Left ventricle myocardium superior (tissue), 1 donor: ENCODE measurements at regions not wholly inside any gene's neighbourhood (a gene's known extent, or its start where the extent isn't known, plus 50 kb on each side); places are given as distances from the start of the nearest gene placed in this dataset.

Experiments used
- ATAC-seq: fragments of 200-7000 bp; cut with Tn5 transposase; one replicate; pipeline ENCODE4 v1.9.1; 2020; ENCODE audit warnings: mild to moderate bottlenecking, moderate library complexity
- DNase-seq: peaks from one replicate; pipeline ENCODE4 v3.0.0-alpha.2; 2020
- intact Hi-C: fragments of 100-400 bp; cut with micrococcal nuclease; formaldehyde crosslinking; loops from one replicate; pipeline ENCODE4 v1.11.0; 2022
- donor health status: DM: no; HTN: yes; CAD: no; lungs with severe emphysema.

DNA sequence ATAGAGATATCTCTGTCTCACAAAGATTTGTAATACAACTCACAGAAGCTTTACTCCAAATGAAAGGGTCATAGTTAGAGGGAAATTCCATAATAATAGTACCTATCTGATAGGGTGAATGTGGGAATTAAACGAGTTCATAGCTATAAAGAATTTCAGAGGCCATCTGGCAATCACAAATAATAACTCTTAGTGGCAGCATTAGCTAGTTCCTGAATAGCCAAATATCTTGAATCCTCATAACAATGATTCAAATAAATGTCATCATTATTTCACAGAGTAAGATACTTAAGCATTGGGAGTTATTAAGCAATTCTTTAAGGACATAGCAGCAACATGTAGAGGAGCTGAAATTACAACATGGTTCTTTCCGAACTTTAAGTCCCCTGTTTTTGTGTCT is 1265.0 kb upstream of the PIK3C3 start:
- intact Hi-C loops: no loop called here
- DNase-seq: no peak
- ATAC-seq: no peak

DNA sequence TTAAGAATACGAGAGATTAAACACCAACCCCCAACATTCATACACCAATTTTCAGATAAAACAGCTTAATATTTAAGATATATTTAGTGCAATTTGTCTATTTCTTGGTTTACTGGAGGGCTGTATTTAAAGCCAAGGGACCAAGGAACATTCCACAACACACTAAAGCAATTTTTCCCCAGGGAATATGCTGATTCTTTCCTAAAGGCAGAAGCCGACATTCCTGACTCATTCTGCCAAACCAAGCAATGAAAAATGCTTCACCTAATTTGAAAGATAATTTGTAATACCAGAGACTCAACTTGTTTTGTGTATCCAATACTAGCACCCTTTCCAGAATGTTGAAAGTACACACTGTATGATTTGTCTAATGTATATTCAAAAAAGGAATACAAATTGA is 1267.6 kb upstream of the PIK3C3 start:
- intact Hi-C loops: no loop called here
- no peak for DNase-seq
- no peak for ATAC-seq

DNA sequence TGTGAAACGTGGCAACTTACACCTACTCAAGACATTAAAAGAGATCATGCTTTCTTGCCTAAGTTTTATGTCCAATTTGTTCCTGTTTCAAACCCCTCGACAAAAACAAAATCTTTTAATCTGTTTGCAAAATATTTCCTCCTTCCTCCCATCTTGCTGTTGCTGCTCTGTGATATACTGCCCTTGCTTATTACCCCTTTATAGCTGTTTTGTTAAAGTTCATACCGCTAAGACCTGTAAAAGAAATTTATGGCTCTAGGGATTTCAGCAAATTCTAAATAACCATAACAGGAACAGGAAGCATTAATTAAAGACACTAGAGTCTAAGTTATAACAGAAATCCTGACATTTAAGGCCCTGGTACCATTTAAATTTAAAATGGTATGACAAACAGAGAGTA is 1268.2 kb upstream of the PIK3C3 start:
- intact Hi-C loops: no loop called here
- no peak for ATAC-seq

DNA sequence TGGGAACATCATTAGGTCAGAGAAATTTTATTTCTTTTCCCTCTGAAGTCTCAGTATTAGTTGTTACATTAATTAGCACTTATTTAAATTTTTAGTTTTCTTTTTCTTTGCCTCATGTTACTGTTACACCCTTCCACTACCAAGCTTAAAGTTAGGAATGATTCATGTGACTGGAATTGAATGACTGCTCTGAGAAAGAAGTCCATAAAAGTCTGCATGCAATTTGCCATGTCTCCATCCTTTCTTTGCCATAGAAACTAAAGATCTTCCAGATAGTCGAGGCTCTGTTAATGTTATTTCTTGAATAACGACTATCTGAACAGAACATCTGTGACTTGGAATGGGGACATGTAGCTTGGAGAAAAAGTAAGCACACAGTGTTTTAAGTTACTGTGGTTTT is 1269.8 kb upstream of the PIK3C3 start:
- ATAC-seq (no peak), DNase-seq (no peak)
- intact Hi-C loops: no loop called here

More for the DNA sequence above, 1268.2 kb upstream of the PIK3C3 start:
- DNase-seq: no peak

DNA sequence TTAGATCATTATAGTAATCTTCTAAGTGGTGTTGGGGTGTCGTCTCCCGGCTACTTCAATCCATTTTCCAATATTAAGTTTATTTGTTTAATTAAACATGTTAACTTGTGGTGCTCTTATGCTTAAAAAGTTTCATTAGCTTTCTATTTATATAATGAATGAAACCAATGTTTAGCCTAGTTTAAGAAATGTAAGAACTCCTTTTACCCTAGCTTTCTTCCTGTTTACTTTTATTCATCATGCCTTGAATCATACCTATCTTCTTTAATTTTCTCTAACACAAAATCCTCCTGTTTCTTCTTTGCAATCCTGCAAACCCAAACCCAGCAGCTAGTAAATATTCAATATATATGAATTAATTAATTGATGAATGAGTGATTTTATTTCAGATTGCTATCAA is 1276.7 kb upstream of the PIK3C3 start:
- ATAC-seq: no peak
- DNase-seq: no peak
- intact Hi-C loops: loop anchor here (2.0 kb wide), 1 partner anchor 40 kb away; no protein-coding TSS in a partner anchor

DNA sequence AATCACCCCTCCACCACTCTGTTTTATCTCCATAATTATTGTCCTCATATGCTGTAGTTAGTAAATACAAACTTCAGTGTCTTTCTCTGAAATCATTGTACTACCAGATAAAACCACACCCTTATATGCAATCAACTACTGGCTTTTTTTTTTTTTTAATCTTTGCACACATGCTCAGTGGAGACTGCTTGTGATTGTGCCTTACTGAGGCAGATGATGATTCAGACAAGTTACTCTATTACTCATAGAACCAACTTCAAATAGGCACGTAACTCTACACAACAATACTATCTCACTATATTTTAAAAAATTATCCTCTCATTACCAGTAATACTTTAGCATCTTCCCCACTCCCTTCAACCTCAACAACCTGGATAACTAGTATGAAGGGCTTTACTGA is 1278.4 kb upstream of the PIK3C3 start:
- intact Hi-C loops: no loop called here
- DNase-seq: no peak
- no peak for ATAC-seq

DNA sequence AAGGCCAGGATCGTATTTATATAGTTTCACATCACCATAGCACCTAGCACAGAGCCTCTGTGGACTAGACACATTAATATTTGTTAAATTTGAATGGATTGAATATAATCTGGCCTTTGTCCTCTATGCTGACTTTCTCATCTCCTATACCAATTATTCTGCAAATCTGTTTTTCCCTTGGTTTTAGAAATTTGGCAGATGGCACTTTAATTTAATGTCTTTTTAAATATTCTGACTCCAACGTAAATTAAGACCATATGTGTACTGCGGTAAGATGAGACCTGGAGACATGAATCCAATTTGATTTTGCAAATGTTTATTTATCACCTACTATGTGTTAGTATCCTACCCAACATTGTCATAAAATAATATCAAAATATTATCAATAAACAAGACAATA is 1281.9 kb upstream of the PIK3C3 start:
- intact Hi-C loops: no loop called here
- DNase-seq: no peak
- no peak for ATAC-seq

DNA sequence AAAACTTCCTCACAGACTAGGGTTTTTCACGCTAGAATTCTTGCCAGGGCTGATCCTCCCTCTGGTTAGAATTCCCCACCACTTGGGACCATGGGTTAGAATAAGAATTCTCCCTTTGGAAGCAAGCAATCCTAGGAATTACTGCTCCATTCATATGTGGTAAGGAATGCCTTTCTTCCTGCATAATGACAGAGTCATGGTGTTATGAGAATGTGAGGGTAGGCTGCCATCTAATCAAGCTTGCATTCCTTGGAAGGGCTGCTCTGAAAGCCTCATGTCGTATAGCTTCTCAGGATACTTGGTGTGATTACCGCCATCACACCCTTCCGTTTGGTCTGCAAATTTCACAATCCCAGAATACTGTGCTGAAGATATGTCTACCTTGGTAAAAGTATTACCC is 1282.4 kb upstream of the PIK3C3 start:
- intact Hi-C loops: no loop called here
- DNase-seq (no peak), ATAC-seq (no peak)

DNA sequence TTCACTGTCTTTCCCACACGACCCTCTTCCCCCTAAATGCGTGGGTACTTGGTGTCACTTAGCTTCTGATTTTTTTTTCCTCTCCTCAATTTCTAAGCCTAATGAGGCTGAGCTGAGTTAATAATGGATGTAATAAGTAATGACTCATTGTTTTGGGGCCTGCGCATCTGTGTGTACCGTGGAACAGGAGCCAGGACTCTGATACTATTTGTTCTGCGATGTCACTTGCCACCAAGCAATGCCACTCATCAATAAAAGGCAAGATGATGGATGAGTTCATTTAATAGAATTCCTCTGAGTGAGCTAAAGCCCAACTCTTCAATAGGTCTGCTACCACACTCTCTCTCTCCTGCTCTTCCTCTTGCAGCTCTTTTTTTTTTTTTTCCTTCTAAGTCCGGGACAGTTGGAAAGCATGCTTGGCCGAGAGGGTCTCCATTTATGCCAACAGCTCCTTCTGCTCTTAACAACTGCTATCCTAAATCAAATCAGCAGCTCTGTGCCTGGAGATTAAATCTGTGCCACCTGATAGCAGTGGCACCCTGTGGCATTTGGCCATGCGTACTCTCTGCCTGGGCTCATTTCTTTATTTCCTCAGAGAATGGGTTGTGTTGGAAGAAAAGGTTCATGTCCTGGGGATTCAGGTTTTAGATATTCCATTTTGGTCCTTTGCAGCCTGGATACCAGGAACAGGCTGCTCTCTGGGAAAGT is 1284.2 kb upstream of the PIK3C3 start:
- no peak for ATAC-seq
- DNase-seq: no peak
- intact Hi-C loops: no loop called here

DNA sequence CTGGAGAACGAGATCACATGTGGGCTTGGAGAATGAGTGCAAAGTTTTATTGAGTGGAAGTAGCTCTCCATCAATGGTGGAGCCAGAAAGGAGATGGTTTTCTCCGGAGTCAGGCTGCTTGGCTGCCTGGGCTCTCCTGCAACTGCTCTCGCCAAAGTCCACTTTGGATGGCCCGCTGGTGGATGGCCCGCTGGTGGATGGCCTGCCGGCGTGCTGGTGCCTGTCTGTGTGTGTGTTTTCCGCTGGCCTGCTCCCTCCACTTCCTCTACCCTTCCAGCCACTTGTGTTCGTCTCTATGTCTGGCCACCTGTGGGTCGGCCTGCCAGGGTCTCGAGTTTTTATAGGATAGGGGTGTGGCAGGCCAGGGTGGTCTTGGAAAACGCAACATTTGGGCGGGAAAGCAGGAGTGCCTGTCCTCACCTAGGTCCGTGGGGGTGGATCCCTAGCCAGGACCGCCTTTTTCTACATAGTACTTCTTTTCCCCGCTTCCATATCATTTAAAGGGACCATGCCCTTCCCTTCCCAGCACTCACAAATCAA is 1292.1 kb upstream of the PIK3C3 start:
- DNase-seq (no peak), ATAC-seq (no peak)
- intact Hi-C loops: no loop called here

DNA sequence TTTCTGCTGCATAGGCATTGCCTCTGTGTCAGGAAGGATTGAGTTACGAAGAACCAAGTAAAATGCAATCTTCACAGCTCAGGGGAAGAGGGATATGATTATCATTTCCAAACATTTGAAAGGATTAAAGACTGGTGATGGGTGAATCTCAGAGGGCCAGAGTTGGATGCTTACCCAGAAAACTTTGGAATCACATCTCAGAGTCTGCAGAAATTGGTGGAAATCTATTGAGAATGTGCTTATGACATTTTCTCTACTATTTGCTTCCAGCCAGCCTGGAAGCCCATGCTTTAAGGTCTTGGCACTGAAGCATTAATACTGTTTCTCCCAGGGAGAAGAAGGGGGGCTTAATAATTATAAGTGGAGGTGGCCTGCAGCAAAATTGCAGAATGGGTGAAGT is 1301.4 kb upstream of the PIK3C3 start:
- no peak for ATAC-seq
- DNase-seq: no peak
- intact Hi-C loops: no loop called here

DNA sequence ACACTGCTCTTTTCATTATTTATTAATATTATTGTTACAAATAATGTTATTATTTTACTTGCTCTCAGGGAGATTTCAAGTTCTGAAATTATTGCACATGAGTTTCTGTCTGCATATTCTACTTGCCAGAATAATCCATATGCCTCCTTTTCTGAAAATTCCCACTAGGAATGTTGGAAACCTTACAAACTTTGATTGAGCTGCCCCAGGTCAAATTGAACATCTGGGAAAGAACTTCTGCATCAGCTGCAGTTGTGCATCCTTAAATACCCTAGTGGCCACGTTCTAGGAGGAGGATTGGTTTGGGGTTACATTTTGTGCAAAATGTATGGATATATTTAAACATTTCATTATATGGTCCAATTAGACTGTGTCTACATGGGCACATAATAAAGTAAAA is 1302.7 kb upstream of the PIK3C3 start:
- no peak for DNase-seq

DNA sequence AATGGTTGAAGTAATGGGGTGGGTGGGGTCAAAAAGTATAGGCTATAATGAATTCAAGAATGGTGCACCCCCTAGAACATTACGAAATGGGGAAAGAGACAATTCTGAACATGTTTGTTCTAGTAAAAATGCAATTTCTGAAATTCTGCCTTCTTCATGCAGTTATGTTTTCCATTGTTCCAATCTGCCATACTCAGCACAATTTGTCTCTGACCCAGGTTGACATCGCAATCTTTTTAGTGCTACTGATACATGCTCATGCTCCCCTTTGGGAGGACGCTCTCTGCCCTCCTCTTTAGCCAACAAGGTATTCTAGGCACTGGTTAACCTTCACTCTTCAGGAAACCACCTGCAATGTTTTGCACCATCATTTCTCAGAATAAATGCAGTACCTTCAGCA is 1303.9 kb upstream of the PIK3C3 start:
- intact Hi-C loops: no loop called here
- DNase-seq (no peak), ATAC-seq (no peak)

More for the DNA sequence above, 1302.7 kb upstream of the PIK3C3 start:
- intact Hi-C loops: no loop called here
- ATAC-seq: no peak

DNA sequence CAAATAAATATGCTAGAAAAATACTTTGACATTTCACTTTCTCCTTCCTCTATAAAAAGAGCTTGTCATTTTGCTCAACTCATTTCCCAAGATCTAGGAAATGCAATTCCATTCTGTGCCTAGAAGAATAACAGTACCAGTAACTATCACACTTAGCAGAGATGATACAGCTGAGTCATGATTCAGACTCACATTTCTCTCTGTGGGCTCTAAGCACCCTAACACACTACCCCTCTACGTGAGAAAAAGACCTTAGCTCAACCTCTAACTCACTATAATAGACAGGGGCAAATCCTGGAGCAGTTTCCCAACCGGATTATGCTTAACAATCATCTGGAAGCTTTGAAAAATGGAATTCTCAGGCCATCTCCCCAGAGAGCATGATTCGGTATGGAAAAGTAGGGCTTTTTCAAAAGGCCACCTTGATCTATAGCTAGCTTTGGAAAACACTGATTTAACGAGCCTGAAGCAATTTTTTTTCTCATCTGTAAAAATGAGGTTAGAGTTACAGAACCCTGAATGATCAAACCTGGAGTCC is 1312.3 kb upstream of the PIK3C3 start:
- ATAC-seq (no peak), DNase-seq (no peak)
- intact Hi-C loops: no loop called here

DNA sequence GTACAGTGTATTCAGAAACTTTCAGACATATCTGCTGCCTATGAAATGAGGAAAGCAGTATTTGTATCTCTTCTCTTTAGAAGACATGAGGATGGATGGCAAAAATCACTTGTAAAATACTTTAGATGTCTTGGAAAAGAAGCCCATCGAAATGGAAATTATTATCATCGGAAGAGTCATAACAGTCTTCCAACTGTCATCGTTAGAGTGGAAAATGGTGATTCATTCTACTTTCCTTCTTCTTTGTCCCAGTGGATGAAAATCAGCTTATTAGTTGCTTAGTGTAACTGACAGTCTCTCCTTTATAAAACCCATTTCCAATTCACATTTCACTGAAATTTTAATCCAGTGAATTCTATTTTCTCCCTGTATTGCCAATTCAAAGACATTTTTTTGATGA is 1323.7 kb upstream of the PIK3C3 start:
- DNase-seq (no peak), ATAC-seq (no peak)
- intact Hi-C loops: no loop called here

DNA sequence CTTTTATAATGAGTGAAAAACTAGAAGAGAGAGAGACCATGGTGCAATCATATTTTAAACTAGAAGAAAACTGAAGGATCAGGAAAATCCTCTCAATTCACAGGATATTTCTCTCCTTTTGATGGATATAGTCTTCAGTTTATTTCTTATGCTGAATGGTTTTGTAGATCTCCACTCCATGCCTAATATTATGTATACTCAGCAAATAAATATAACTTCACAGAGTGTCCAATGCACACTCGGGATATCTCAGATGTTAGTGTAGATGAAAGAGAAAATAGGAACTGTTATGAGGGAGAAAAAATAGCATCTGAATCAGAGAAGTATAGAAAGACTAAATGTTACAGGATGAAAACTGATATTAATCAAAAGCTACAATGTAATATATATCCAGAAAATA is 1324.5 kb upstream of the PIK3C3 start:
- intact Hi-C loops: no loop called here
- DNase-seq (no peak), ATAC-seq (no peak)

DNA sequence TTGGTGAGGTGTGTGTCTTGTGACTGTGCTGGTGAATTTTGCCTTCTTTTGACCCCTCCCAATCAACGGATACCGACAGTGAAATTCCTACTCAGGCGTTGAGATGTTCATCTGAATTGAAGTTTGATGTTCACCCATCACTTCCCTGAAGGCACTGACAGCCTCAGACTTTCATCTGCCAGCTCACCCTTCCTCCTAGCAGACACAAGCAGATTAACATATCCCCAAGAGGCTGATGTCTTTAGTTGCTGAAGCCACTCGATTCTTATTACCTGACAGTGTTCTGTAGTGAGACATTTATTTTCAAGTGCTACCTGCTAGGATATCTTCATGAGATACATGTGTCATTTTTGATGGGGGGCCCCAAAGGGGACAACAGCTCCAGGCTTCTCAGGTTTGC is 1330.1 kb upstream of the PIK3C3 start:
- no peak for DNase-seq
- ATAC-seq: no peak
- intact Hi-C loops: no loop called here

DNA sequence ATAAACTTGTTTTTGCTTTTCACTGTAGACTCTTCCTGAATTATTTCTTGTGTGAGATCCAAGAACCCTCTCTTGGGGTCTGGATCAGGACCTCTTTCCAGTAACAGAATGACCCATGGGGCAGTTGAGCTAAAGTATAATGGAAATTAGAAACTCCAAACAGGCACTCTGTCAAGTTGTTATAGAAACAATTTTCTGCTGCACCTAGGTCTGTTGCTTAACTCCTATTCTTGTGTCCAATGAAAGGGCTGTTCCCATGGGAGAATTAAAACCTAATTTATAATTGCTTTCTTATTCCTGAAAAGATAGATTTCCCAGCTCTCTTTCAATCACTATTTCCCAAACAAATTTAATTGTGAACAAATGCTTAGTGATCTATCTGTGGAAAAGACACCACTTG is 1341.3 kb upstream of the PIK3C3 start:
- no peak for DNase-seq
- intact Hi-C loops: no loop called here
- ATAC-seq: no peak

DNA sequence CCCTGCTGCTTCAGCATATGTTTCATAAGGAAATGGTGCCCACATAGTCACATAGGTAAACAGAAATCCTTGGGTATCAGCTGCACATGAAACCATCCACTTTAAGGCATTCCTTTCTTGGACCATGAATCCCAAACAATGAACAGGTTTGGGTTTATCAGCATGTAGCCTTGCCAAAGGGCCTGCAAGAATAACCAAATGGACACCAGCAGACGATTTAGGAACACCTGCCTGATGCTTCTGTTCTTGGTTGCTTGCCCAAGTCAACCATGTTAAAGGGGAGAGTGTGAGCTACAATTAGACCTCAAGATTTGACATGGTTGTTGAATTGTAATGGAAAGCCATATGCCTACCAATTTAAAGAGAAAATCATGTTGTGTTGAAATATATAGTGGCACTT is 1342.7 kb upstream of the PIK3C3 start:
- DNase-seq (no peak), ATAC-seq (no peak)
- intact Hi-C loops: no loop called here

DNA sequence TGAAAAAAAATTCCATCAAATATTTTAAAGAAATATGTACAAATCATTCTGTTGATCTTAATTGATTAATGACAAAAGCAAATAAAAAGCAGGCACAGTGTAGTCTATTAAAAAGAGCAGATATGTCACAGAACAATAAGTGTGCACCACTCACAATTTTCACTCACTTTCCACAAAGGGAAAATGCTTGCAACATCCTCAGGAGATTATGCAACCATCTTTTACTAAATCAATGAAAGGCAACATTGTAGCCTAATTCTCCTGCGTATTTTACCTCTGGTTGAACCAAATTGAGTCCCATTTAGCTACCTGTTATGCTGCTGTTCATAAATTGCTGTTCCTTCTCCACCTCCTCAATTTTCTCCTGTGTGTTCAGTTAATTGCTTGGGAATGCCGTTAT is 1346.8 kb upstream of the PIK3C3 start:
- intact Hi-C loops: no loop called here
- ATAC-seq (no peak), DNase-seq (no peak)

DNA sequence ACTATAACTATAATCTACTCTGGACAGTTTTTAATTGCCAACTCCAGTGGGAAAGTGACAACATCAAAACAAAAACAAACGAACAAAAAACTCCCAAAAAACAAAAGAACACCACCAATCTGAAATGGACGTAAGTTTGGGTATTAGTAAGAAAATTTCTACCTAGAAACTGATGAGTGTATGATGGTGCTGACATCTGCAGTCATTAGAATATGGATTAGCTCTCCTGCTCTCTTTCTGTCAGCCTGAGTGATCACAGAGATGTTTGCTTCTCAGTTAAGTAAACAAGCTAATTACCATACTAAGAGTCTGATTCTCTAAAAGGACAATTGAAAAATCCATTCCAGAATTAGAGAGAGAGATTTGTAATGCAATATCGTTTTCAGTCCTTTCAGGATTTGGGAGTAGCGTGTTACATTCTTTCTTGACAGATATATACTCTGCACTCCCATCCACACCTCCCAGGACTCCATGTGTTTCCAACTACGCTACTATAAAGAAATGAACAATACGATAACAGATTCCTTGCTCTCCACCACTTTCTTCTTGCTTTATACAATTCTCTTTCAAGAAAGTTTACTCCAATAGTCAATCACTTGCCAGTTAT is 1347.4 kb upstream of the PIK3C3 start:
- ATAC-seq (no peak), DNase-seq (no peak)
- intact Hi-C loops: no loop called here
